ENCODE measurements at regions not wholly inside any gene's neighbourhood (a gene's known extent, or its start where the extent isn't known, plus 50 kb on each side); places are given as distances from the start of the nearest gene placed in this dataset.

- DNase-seq (no peak), ATAC-seq (no peak)
- no peaks in the 10 kb centered on the region for H3K36me3 ChIP-seq
- intact Hi-C loops (cut with DNase I) = no loop called here
- H3K27me3 ChIP-seq (ENCODE audit: low read depth) = no peaks in the 10 kb centered on the region
- peaks cover 12% of the 10 kb centered on the region for H3K9me3 ChIP-seq
- H3K27ac ChIP-seq = no peak overlapping the region
- H3K4me1 ChIP-seq = no peaks in the 10 kb centered on the region
- TF ChIP-seq CTCF (IDR thresholded peaks at IDR 0.05) = no peak
- H3K4me3 ChIP-seq = no peak overlapping the region
Measured at GRCh38 chr12:84198294-84198946, 714.2 kb downstream of the SLC6A15 start.

- TF ChIP-seq CTCF (IDR thresholded peaks at IDR 0.05) = no peak
- DNase-seq = no peak
- no peaks in the 10 kb centered on the region for H3K4me1 ChIP-seq
- no peaks in the 10 kb centered on the region for H3K27me3 ChIP-seq (ENCODE audit: low read depth)
- no peak overlapping the region for H3K4me3 ChIP-seq
- H3K27ac ChIP-seq = no peak overlapping the region
- no peaks in the 10 kb centered on the region for H3K36me3 ChIP-seq
- intact Hi-C loops (cut with DNase I) = no loop called here
- peaks cover 9% of the 10 kb centered on the region for H3K9me3 ChIP-seq
- no peak for ATAC-seq
Measured at GRCh38 chr12:84191779-84192178, 720.8 kb downstream of the SLC6A15 start.

- Histone ChIP-seq H3K9me3 (no peaks in the 10 kb centered on the region), H3K4me3 (no peak overlapping the region), H3K27me3 (ENCODE audit: low read depth) (no peaks in the 10 kb centered on the region), H3K4me1 (no peaks in the 10 kb centered on the region), H3K27ac (no peak overlapping the region), H3K36me3 (no peaks in the 10 kb centered on the region)
- no peak for TF ChIP-seq CTCF (IDR thresholded peaks at IDR 0.05)
- ATAC-seq = no peak
- intact Hi-C loops (cut with DNase I) = no loop called here
- no peak for DNase-seq
Measured at GRCh38 chr12:84186433-84186832, 726.2 kb downstream of the SLC6A15 start.

GRCh38 chr12:84183576-84183975 is 729.0 kb downstream of the SLC6A15 start:
- ATAC-seq (no peak), DNase-seq (no peak)
- no peaks in the 10 kb centered on the region for H3K27me3 ChIP-seq (ENCODE audit: low read depth)
- no peak for TF ChIP-seq CTCF (IDR thresholded peaks at IDR 0.05)
- no peak overlapping the region for H3K4me3 ChIP-seq
- H3K27ac ChIP-seq = no peak overlapping the region
- intact Hi-C loops (cut with DNase I) = no loop called here
- H3K36me3 ChIP-seq = no peaks in the 10 kb centered on the region
- no peaks in the 10 kb centered on the region for H3K4me1 ChIP-seq
- no peaks in the 10 kb centered on the region for H3K9me3 ChIP-seq

- ATAC-seq = no peak
- no peaks in the 10 kb centered on the region for H3K36me3 ChIP-seq
- peak; percentile 30 for DNase-seq
Measured at GRCh38 chr12:84174115-84174514, 738.5 kb downstream of the SLC6A15 start.

More at GRCh38 chr12:84174115-84174514, 738.5 kb downstream of the SLC6A15 start:
- no peak overlapping the region for H3K27ac ChIP-seq
- H3K9me3 ChIP-seq = no peaks in the 10 kb centered on the region
- H3K27me3 ChIP-seq (ENCODE audit: low read depth) = no peaks in the 10 kb centered on the region
- H3K4me1 ChIP-seq = no peaks in the 10 kb centered on the region
- TF ChIP-seq CTCF (IDR thresholded peaks at IDR 0.05) = no peak
- H3K4me3 ChIP-seq = no peak overlapping the region
- intact Hi-C loops (cut with DNase I) = no loop called here

Data from lower lobe of right lung (tissue), 2 donors.